Esophagus muscularis mucosa (tissue), 4 donors: ENCODE measurements at regions not wholly inside any gene's neighbourhood (a gene's known extent, or its start where the extent isn't known, plus 50 kb on each side); places are given as distances from the start of the nearest gene placed in this dataset.

Source experiments
- DNase-seq: peaks from one replicate; pipeline ENCODE4 v3.0.0-alpha.2; 2017; ENCODE audit errors: extremely low spot score
- H3K27ac ChIP-seq, 4 donors: fragments of 200-600 bp; sonication (generic); replicated peaks in 1 of 4; 1 replicate in 3 of 4; 2 replicates in 1 of 4; pipeline ENCODE4 v1.5.1; 2016 to 2019; ENCODE audit warnings: mild to moderate bottlenecking in 1 of 4
- H3K27me3 ChIP-seq, 4 donors: fragments of 200-600 bp; sonication (generic); one replicate each; pipeline versions ENCODE4 v1.5.1 to v1.6.0; 2016 to 2019
- H3K36me3 ChIP-seq, 4 donors: fragments of 200-600 bp; sonication (generic); one replicate each; pipeline ENCODE4 v1.5.1; 2016 to 2019
- H3K4me1 ChIP-seq, 4 donors: fragments of 200-600 bp; sonication (generic); one replicate each; pipeline ENCODE4 v1.5.1; 2016 to 2019
- H3K4me3 ChIP-seq, 4 donors: fragments of 200-600 bp; sonication (generic); 1 replicate in 2 of 4; 2 replicates in 2 of 4; pipeline ENCODE4 v1.5.1; 2016 to 2019; ENCODE audit warnings: mild to moderate bottlenecking in 4 of 4, moderate library complexity in 1 of 4
- H3K9me3 ChIP-seq, 4 donors: fragments of 200-600 bp; sonication (generic); 1 replicate in 3 of 4; 2 replicates in 1 of 4; pipeline ENCODE4 v1.5.1; 2016 to 2019
- EP300 ChIP-seq: sonication (generic); formaldehyde crosslinking; IDR thresholded peaks from one replicate; pipeline ENCODE4 v1.6.1; 2017; ENCODE audit warnings: antibody characterized with exemption
- POLR2A ChIP-seq: fragments of 450-650 bp; IDR thresholded peaks from one replicate; pipeline ENCODE4 v1.6.1; 2017; ENCODE audit warnings: antibody characterized with exemption, moderate library complexity, mild to moderate bottlenecking, low read depth
- POLR2AphosphoS5 ChIP-seq, 2 donors: sonication (generic); formaldehyde crosslinking; IDR thresholded peaks; one replicate each; pipeline ENCODE4 v1.6.1; 2017; ENCODE audit warnings: antibody characterized with exemption in 2 of 2
- WGBS: methylation state at CpG from one replicate; pipeline ENCODE4 v1.1.5; 2018; 5-methylcytosine and 5-hydroxymethylcytosine counted together
- intact Hi-C: fragments of 100-400 bp; cut with DNase I; formaldehyde crosslinking; loops from one replicate; pipeline ENCODE4 v1.15.1; 2023
- TF ChIP-seq, protein P1 (sequence below), 3 experiments: fragments of 200-600 bp in 2 of 3; fragments of 450-650 bp in 1 of 3; sonication (generic) in 2 of 3; IDR thresholded peaks; one replicate each; pipeline ENCODE4 v1.5.1; 2017 to 2019; ENCODE audit warnings: antibody characterized with exemption in 3 of 3, mild to moderate bottlenecking in 2 of 3, moderate library complexity in 1 of 3

GRCh38 chr13:90926459-90926858 lies 421.0 kb upstream of the MIR17HG start:
- Histone ChIP-seq H3K4me3 (no peak overlapping the region), H3K27ac (no peak overlapping the region), H3K9me3 (no peaks in the 10 kb centered on the region), H3K36me3 (no peaks in the 10 kb centered on the region), H3K4me1 (no peaks in the 10 kb centered on the region), H3K27me3 (no peaks in the 10 kb centered on the region)
- DNase-seq: no peak
- WGBS: 19% methylated on average over 2 of the region's 2 CpGs
- TF ChIP-seq EP300 (no peak), POLR2A (no peak), POLR2AphosphoS5 (IDR thresholded peaks at IDR 0.05) (no peak)
- TF ChIP-seq, protein P1, sequence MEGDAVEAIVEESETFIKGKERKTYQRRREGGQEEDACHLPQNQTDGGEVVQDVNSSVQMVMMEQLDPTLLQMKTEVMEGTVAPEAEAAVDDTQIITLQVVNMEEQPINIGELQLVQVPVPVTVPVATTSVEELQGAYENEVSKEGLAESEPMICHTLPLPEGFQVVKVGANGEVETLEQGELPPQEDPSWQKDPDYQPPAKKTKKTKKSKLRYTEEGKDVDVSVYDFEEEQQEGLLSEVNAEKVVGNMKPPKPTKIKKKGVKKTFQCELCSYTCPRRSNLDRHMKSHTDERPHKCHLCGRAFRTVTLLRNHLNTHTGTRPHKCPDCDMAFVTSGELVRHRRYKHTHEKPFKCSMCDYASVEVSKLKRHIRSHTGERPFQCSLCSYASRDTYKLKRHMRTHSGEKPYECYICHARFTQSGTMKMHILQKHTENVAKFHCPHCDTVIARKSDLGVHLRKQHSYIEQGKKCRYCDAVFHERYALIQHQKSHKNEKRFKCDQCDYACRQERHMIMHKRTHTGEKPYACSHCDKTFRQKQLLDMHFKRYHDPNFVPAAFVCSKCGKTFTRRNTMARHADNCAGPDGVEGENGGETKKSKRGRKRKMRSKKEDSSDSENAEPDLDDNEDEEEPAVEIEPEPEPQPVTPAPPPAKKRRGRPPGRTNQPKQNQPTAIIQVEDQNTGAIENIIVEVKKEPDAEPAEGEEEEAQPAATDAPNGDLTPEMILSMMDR (IDR thresholded peaks at IDR 0.05): no peak
- intact Hi-C loops: no loop called here

DNA sequence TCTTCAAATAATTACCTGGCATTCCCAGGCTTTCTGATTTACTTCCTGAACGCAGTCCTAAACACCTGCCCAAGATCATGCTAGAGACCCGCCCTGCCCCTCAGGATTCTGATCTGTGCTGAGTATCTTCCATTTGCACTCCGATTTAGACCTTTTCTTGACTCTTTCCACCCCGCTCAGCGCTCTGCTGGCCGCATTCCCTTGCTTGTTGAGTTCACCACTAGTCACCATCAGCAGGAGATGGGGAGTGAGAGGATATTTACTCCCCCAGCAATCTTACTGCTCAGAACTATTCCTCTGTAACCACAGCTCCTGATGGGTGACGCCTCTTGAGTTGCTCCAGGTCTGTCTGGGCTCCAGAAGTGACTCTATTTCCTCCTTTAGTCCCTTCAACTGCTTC lies 419.4 kb upstream of the MIR17HG start:
- Histone ChIP-seq H3K9me3 (no peaks in the 10 kb centered on the region), H3K4me1 (no peaks in the 10 kb centered on the region), H3K36me3 (no peaks in the 10 kb centered on the region), H3K4me3 (no peak overlapping the region), H3K27ac (no peak overlapping the region), H3K27me3 (no peaks in the 10 kb centered on the region)
- intact Hi-C loops: no loop called here
- no peak for DNase-seq
- WGBS: 92% methylated on average over 7 of the region's 7 CpGs
- TF ChIP-seq EP300 (no peak), POLR2AphosphoS5 (IDR thresholded peaks at IDR 0.05) (no peak), POLR2A (no peak)
- TF ChIP-seq, protein P1 (IDR thresholded peaks at IDR 0.05): no peak

GRCh38 chr13:90933097-90933826 lies 414.2 kb upstream of the MIR17HG start:
- H3K36me3 ChIP-seq: no peaks in the 10 kb centered on the region
- H3K27me3 ChIP-seq: no peaks in the 10 kb centered on the region
- no peak for TF ChIP-seq POLR2AphosphoS5 (IDR thresholded peaks at IDR 0.05)
- TF ChIP-seq, protein P1 (IDR thresholded peaks at IDR 0.05): no peak
- TF ChIP-seq POLR2A: no peak
- TF ChIP-seq EP300: no peak
- no peak overlapping the region for H3K27ac ChIP-seq
- WGBS: 74% methylated on average over 3 of the region's 3 CpGs
- H3K9me3 ChIP-seq: no peaks in the 10 kb centered on the region
- no peaks in the 10 kb centered on the region for H3K4me1 ChIP-seq
- no peak for DNase-seq
- no peak overlapping the region for H3K4me3 ChIP-seq
- intact Hi-C loops: no loop called here

DNA sequence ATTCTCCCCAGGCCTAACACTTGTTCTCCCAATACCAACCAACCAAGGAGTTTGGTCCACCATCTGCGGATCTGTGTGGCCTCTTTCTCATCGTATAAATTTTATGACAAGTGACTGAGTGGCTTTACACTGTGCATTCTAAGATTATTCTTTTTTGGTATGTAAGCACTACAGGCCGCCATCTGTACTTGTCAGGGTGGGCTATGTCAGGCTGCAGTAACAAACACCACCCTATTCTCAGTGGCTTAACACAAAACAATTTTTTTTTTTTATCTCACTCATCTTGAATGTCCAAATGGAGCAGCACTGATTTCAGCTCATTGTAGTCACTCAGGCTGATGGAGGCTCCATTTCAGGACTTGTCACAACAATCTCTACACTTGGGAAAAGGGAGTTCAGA lies 412.7 kb upstream of the MIR17HG start:
- no peak for DNase-seq
- WGBS: 92% methylated on average over 3 of the region's 3 CpGs
- H3K4me1 ChIP-seq: no peaks in the 10 kb centered on the region
- H3K36me3 ChIP-seq: no peaks in the 10 kb centered on the region
- TF ChIP-seq EP300 (no peak), POLR2A (no peak), POLR2AphosphoS5 (IDR thresholded peaks at IDR 0.05) (no peak)
- TF ChIP-seq, protein P1 (IDR thresholded peaks at IDR 0.05): no peak
- H3K27ac ChIP-seq: no peak overlapping the region
- intact Hi-C loops: no loop called here
- no peaks in the 10 kb centered on the region for H3K9me3 ChIP-seq
- no peaks in the 10 kb centered on the region for H3K27me3 ChIP-seq
- H3K4me3 ChIP-seq: no peak overlapping the region

- Histone ChIP-seq H3K4me3 (no peak overlapping the region), H3K27me3 (no peaks in the 10 kb centered on the region), H3K27ac (no peak overlapping the region), H3K9me3 (no peaks in the 10 kb centered on the region), H3K36me3 (no peaks in the 10 kb centered on the region), H3K4me1 (no peaks in the 10 kb centered on the region)
- intact Hi-C loops: no loop called here
- no peak for DNase-seq
- TF ChIP-seq POLR2A: no peak
- no peak for TF ChIP-seq EP300
- no peak for TF ChIP-seq POLR2AphosphoS5 (IDR thresholded peaks at IDR 0.05)
Observed at GRCh38 chr13:90938848-90939247, 408.6 kb upstream of the MIR17HG start.
